ENCODE measurements at regions not wholly inside any gene's neighbourhood (a gene's known extent, or its start where the extent isn't known, plus 50 kb on each side); places are given as distances from the start of the nearest gene placed in this dataset.

DNA sequence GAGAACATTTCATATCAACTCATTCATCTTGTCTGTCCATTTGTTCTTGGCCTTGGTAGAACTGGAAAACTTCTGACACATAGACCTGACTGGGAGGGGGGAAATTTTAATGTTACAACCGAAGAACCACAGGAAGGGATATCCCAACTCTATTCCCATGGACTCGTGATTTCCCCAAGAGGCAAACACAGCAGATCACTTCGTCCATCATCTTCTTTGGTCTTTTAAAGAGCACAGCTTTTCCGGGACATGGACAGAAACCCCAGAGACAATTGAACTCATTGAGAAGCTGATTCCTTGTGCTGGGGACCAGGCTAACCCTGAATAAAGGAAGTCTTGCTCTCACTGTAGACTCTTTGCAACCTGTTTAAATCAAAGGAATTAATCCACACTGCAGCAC is 66.3 kb upstream of the TMEM170B start:
- TF ChIP-seq CREB1 (CRISPR knock-in tag; IDR thresholded peaks at IDR 0.05): no peak
- TF ChIP-seq, protein P1, sequence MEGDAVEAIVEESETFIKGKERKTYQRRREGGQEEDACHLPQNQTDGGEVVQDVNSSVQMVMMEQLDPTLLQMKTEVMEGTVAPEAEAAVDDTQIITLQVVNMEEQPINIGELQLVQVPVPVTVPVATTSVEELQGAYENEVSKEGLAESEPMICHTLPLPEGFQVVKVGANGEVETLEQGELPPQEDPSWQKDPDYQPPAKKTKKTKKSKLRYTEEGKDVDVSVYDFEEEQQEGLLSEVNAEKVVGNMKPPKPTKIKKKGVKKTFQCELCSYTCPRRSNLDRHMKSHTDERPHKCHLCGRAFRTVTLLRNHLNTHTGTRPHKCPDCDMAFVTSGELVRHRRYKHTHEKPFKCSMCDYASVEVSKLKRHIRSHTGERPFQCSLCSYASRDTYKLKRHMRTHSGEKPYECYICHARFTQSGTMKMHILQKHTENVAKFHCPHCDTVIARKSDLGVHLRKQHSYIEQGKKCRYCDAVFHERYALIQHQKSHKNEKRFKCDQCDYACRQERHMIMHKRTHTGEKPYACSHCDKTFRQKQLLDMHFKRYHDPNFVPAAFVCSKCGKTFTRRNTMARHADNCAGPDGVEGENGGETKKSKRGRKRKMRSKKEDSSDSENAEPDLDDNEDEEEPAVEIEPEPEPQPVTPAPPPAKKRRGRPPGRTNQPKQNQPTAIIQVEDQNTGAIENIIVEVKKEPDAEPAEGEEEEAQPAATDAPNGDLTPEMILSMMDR (IDR thresholded peaks at IDR 0.05): no peak
- TF ChIP-seq, protein P2, sequence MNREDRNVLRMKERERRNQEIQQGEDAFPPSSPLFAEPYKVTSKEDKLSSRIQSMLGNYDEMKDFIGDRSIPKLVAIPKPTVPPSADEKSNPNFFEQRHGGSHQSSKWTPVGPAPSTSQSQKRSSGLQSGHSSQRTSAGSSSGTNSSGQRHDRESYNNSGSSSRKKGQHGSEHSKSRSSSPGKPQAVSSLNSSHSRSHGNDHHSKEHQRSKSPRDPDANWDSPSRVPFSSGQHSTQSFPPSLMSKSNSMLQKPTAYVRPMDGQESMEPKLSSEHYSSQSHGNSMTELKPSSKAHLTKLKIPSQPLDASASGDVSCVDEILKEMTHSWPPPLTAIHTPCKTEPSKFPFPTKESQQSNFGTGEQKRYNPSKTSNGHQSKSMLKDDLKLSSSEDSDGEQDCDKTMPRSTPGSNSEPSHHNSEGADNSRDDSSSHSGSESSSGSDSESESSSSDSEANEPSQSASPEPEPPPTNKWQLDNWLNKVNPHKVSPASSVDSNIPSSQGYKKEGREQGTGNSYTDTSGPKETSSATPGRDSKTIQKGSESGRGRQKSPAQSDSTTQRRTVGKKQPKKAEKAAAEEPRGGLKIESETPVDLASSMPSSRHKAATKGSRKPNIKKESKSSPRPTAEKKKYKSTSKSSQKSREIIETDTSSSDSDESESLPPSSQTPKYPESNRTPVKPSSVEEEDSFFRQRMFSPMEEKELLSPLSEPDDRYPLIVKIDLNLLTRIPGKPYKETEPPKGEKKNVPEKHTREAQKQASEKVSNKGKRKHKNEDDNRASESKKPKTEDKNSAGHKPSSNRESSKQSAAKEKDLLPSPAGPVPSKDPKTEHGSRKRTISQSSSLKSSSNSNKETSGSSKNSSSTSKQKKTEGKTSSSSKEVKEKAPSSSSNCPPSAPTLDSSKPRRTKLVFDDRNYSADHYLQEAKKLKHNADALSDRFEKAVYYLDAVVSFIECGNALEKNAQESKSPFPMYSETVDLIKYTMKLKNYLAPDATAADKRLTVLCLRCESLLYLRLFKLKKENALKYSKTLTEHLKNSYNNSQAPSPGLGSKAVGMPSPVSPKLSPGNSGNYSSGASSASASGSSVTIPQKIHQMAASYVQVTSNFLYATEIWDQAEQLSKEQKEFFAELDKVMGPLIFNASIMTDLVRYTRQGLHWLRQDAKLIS (CRISPR knock-in tag; IDR thresholded peaks at IDR 0.05; ENCODE audit: borderline replicate concordance): no peak
- TF ChIP-seq, protein P3, sequence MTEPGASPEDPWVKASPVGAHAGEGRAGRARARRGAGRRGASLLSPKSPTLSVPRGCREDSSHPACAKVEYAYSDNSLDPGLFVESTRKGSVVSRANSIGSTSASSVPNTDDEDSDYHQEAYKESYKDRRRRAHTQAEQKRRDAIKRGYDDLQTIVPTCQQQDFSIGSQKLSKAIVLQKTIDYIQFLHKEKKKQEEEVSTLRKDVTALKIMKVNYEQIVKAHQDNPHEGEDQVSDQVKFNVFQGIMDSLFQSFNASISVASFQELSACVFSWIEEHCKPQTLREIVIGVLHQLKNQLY (CRISPR knock-in tag; IDR thresholded peaks at IDR 0.05): no peak
- no peak for TF ChIP-seq JUN (CRISPR knock-in tag; IDR thresholded peaks at IDR 0.05)
- TF ChIP-seq, protein P4, sequence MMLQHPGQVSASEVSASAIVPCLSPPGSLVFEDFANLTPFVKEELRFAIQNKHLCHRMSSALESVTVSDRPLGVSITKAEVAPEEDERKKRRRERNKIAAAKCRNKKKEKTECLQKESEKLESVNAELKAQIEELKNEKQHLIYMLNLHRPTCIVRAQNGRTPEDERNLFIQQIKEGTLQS (CRISPR knock-in tag; conservative IDR thresholded peaks at IDR 0.05): no peak
- no peak for TF ChIP-seq FOXK1 (CRISPR knock-in tag; IDR thresholded peaks at IDR 0.05)
- TF ChIP-seq SP1 (CRISPR knock-in tag; conservative IDR thresholded peaks at IDR 0.05): no peak
- no peak for TF ChIP-seq ELF4 (CRISPR knock-in tag; IDR thresholded peaks at IDR 0.05; ENCODE audit: low read depth)

Data from WTC11 (cell line).